Vagina (tissue), 2 donors: ENCODE measurements at regions not wholly inside any gene's neighbourhood (a gene's known extent, or its start where the extent isn't known, plus 50 kb on each side); places are given as distances from the start of the nearest gene placed in this dataset.

Experiments used
- DNase-seq, 2 donors: peaks; one replicate each; pipeline ENCODE4 v3.0.0-alpha.2; 2017; ENCODE audit errors: extremely low spot score in 2 of 2
- H3K27ac ChIP-seq: fragments of 200-600 bp; sonication (generic); one replicate; pipeline ENCODE4 v1.5.1; 2019
- H3K27me3 ChIP-seq: fragments of 200-600 bp; sonication (generic); one replicate; pipeline ENCODE4 v1.5.1; 2019
- H3K36me3 ChIP-seq, 2 donors: fragments of 200-600 bp; sonication (generic); one replicate each; pipeline ENCODE4 v1.5.1; 2017 to 2019
- H3K4me1 ChIP-seq: fragments of 200-600 bp; sonication (generic); one replicate; pipeline ENCODE4 v1.5.1; 2019
- H3K4me3 ChIP-seq, 2 donors: fragments of 200-600 bp; sonication (generic); 1 replicate in 1 of 2; 2 replicates in 1 of 2; pipeline ENCODE4 v1.5.1; 2016 to 2019
- H3K9me3 ChIP-seq: fragments of 200-600 bp; sonication (generic); one replicate; pipeline ENCODE4 v1.5.1; 2019
- POLR2A ChIP-seq, 2 donors: fragments of 450-650 bp; IDR thresholded peaks; one replicate each; pipeline ENCODE4 v1.6.1; 2017; ENCODE audit warnings: antibody characterized with exemption in 2 of 2, mild to moderate bottlenecking in 2 of 2, moderate library complexity in 2 of 2
- POLR2AphosphoS5 ChIP-seq, 2 donors: sonication (generic); formaldehyde crosslinking; IDR thresholded peaks; one replicate each; pipeline ENCODE4 v1.9.0; 2017; ENCODE audit warnings: antibody characterized with exemption in 2 of 2, mild to moderate bottlenecking in 2 of 2, low read depth in 1 of 2; ENCODE audit not compliant: insufficient read depth in 1 of 2
- intact Hi-C: fragments of 100-400 bp; cut with DNase I; formaldehyde crosslinking; loops from one replicate; pipeline ENCODE4 v1.15.1; 2023
- TF ChIP-seq, protein P1 (sequence below), 3 experiments: fragments of 450-650 bp in 2 of 3; fragments of 200-600 bp in 1 of 3; sonication (generic) in 1 of 3; IDR thresholded peaks; one replicate each; pipeline ENCODE4 v1.5.1; 2017 to 2019; ENCODE audit warnings: antibody characterized with exemption in 3 of 3, mild to moderate bottlenecking in 2 of 3, moderate library complexity in 2 of 3

DNA sequence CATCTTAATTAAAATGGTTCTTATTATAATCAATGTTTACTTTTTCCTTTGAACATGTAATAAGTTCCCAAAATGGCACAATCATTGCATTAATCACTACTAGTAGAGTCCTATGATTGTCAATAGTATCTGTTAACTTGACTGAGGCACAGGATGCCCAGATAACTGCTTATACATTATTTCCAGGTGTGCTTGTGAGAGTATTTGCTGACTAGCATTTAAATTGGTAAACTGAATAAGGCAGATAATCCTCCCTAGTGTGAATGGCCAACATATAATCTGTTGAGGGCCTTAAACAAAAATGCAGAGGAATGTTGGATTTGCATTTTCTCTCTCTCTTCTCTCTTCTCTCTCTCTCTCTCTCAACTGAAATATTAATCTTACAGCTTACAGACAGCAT, 999.3 kb upstream of the TMPRSS15 start:
- H3K36me3 ChIP-seq, result no peaks in the 10 kb centered on the region
- H3K27me3 ChIP-seq, result no peaks in the 10 kb centered on the region
- no peaks in the 10 kb centered on the region for H3K9me3 ChIP-seq
- H3K4me1 ChIP-seq, result no peaks in the 10 kb centered on the region
- intact Hi-C loops, result no loop called here
- TF ChIP-seq POLR2AphosphoS5 (IDR thresholded peaks at IDR 0.05; ENCODE audit: insufficient read depth in 1 of 2, low read depth in 1 of 2) (no peak), POLR2A (IDR thresholded peaks at IDR 0.05) (no peak)
- H3K27ac ChIP-seq, result no peak overlapping the region
- H3K4me3 ChIP-seq, result no peak overlapping the region
- no peak for DNase-seq

DNA sequence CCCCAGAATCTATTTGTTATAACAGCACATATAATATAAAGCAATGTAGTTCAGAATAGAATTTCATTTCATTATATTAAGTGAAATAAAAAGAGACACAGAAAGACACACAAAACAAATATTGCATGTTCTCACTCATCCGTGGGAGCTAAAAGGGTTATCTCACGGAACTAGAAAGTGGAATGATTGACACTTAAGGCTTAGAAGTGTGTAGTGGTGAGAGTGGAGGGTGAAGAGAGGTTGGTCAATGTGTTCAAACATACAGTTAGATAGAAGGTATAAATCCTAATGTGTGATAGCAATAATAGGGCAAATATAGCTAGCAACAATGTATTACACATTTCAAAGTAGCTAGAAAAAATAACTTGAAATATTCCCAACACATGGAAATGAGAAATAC, 1001.7 kb upstream of the TMPRSS15 start:
- no peak for TF ChIP-seq POLR2A (IDR thresholded peaks at IDR 0.05)
- no peak for TF ChIP-seq POLR2AphosphoS5 (IDR thresholded peaks at IDR 0.05; ENCODE audit: insufficient read depth in 1 of 2, low read depth in 1 of 2)
- TF ChIP-seq, protein P1, sequence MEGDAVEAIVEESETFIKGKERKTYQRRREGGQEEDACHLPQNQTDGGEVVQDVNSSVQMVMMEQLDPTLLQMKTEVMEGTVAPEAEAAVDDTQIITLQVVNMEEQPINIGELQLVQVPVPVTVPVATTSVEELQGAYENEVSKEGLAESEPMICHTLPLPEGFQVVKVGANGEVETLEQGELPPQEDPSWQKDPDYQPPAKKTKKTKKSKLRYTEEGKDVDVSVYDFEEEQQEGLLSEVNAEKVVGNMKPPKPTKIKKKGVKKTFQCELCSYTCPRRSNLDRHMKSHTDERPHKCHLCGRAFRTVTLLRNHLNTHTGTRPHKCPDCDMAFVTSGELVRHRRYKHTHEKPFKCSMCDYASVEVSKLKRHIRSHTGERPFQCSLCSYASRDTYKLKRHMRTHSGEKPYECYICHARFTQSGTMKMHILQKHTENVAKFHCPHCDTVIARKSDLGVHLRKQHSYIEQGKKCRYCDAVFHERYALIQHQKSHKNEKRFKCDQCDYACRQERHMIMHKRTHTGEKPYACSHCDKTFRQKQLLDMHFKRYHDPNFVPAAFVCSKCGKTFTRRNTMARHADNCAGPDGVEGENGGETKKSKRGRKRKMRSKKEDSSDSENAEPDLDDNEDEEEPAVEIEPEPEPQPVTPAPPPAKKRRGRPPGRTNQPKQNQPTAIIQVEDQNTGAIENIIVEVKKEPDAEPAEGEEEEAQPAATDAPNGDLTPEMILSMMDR (IDR thresholded peaks at IDR 0.05), result no peak
- Histone ChIP-seq H3K27me3 (no peaks in the 10 kb centered on the region), H3K36me3 (no peaks in the 10 kb centered on the region), H3K4me3 (no peak overlapping the region), H3K27ac (no peak overlapping the region), H3K9me3 (no peaks in the 10 kb centered on the region), H3K4me1 (no peaks in the 10 kb centered on the region)
- intact Hi-C loops, result no loop called here
- DNase-seq, result no peak

DNA sequence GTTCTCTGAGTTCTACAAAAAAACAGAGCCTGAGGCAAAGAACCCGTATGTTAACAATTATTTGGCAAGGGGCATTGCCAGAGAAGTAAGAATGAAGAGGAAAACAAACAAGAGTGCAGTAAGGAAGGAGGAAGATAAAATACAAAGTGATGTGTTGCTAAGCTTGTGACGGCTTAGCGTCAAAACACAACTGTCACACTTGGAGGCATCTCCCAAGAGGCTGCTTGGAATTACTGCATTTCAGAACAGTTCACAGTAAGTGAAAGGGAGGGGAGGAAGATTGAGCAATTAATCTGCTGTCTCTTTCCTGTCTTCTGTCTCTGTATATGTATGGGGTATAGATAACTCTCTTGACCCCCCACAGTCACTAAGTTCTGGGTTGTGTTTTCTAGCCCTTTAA, 1017.0 kb upstream of the TMPRSS15 start:
- H3K4me1 ChIP-seq, result no peaks in the 10 kb centered on the region
- TF ChIP-seq, protein P1 (IDR thresholded peaks at IDR 0.05), result no peak
- TF ChIP-seq POLR2A (IDR thresholded peaks at IDR 0.05), result no peak
- no peak for TF ChIP-seq POLR2AphosphoS5 (IDR thresholded peaks at IDR 0.05; ENCODE audit: insufficient read depth in 1 of 2, low read depth in 1 of 2)
- no peak for DNase-seq
- no peaks in the 10 kb centered on the region for H3K27me3 ChIP-seq
- H3K36me3 ChIP-seq, result no peaks in the 10 kb centered on the region
- no peaks in the 10 kb centered on the region for H3K9me3 ChIP-seq
- no peak overlapping the region for H3K27ac ChIP-seq
- intact Hi-C loops, result no loop called here
- no peak overlapping the region for H3K4me3 ChIP-seq

DNA sequence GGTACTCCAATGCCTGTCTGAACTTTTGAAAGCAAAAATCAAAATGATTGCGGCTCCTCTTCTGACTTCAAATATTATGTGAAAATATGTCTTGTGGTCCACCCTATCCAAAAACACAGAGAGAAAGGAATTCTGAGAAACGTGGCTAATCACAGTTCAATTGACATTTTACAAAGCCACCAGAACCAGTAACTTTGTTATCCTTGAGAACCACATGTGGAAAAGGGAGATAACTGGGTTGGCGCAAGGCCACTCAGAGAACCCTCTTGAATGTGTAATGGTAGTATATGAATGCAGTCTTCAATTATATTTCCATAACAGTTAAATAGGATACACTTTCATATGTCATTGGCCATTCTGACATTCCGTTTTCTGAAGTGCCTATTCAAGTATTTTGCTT, 1030.0 kb upstream of the TMPRSS15 start:
- no peaks in the 10 kb centered on the region for H3K4me1 ChIP-seq
- no peak for TF ChIP-seq POLR2A (IDR thresholded peaks at IDR 0.05)
- TF ChIP-seq POLR2AphosphoS5 (IDR thresholded peaks at IDR 0.05; ENCODE audit: insufficient read depth in 1 of 2, low read depth in 1 of 2), result no peak
- TF ChIP-seq, protein P1 (IDR thresholded peaks at IDR 0.05), result no peak
- intact Hi-C loops, result no loop called here

DNA sequence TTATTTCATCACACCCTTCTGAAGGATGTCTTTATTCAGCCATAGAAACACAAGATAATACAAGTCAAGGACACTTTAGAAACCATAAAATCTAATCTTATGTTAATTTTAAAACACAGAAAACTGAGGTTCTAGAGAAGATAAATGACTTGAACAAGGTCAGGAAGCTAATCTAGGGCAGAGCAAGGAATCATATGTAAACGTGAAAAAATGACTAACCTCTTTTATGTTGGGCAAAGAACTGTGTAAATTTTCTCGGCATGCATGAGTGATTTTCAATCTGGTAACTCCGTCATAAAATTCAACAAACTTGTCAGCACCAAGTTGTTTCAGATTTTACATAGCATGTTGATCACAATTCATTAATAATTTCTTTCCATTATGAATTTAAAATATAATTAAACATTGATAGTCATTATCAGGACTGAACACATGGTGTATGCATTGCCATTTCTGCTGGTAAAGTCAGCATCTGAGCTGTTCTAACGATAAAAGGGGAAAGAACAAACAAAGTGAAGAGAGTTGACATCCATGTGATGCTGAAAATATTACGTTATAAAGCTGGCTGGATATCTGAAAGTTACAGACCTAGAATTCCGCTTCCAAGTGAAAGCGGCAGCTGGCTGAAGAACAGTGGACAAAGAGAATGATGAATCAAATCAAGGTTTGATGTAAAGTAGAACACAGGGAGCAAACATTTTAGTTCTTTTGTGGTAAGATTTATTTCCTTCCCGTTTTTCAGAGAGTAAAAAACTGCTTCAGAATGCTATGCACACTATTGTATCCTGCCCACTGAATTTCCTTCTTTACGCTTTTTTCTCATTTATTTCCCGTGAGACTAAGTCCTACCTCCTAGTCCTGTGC, 1037.4 kb upstream of the TMPRSS15 start:
- H3K4me3 ChIP-seq, result no peak overlapping the region
- no peak for DNase-seq
- TF ChIP-seq POLR2AphosphoS5 (IDR thresholded peaks at IDR 0.05; ENCODE audit: insufficient read depth in 1 of 2, low read depth in 1 of 2), result no peak
- TF ChIP-seq, protein P1 (IDR thresholded peaks at IDR 0.05), result no peak
- TF ChIP-seq POLR2A (IDR thresholded peaks at IDR 0.05), result no peak
- H3K9me3 ChIP-seq, result no peaks in the 10 kb centered on the region
- H3K27me3 ChIP-seq, result no peaks in the 10 kb centered on the region
- intact Hi-C loops, result no loop called here
- no peaks in the 10 kb centered on the region for H3K4me1 ChIP-seq
- no peaks in the 10 kb centered on the region for H3K36me3 ChIP-seq
- no peak overlapping the region for H3K27ac ChIP-seq

More for the DNA sequence above, 1030.0 kb upstream of the TMPRSS15 start:
- Histone ChIP-seq H3K9me3 (no peaks in the 10 kb centered on the region), H3K27me3 (no peaks in the 10 kb centered on the region), H3K36me3 (no peaks in the 10 kb centered on the region), H3K4me3 (no peak overlapping the region), H3K27ac (no peak overlapping the region)
- DNase-seq, result no peak
